A549 (cell line): ENCODE measurements at regions not wholly inside any gene's neighbourhood (a gene's known extent, or its start where the extent isn't known, plus 50 kb on each side); places are given as distances from the start of the nearest gene placed in this dataset.

ENCODE experiments used
- ATAC-seq, 2 experiments: fragments of 200-7000 bp in 1 of 2; fragments of >200 bp in 1 of 2; cut with Nextera tagmentation in 1 of 2; cut with Tn5 transposase in 1 of 2; 3 replicates each; pipeline versions ENCODE4 v1.8.0 to v1.9.1; 2018 to 2020; ENCODE audit warnings: mild to moderate bottlenecking in 1 of 2, moderate library complexity in 1 of 2
- CTCF ChIA-PET: fragments of 300-600 bp; sonication (Branson Sonifier 250); formaldehyde crosslinking; extraction: SDS; loops from one replicate; lab custom pipeline; 2021; ENCODE audit warnings: antibody characterized with exemption, inconsistent platforms; lab: Yijun Ruan, JAX
- POLR2A ChIA-PET: fragments of 350-600 bp; formaldehyde crosslinking; extraction: SDS; loops from one replicate; lab custom pipeline; 2021; ENCODE audit warnings: antibody characterized with exemption, inconsistent platforms; lab: Yijun Ruan, JAX
- DNase-seq, 2 experiments: peaks; one replicate each; pipeline versions ENCODE4 v3.0.0 to v3.0.0-alpha.2; 2011 to 2016; ENCODE audit warnings: low read depth in 1 of 2, low spot score in 1 of 2
- FAIRE-seq: peaks from 2 replicates; lab custom pipeline; 2011; peaks lifted over from hg19 to GRCh38; lab: Jason Lieb, UNC
- H3K27ac ChIP-seq, 2 experiments: fragments of >200 bp; sonication (Bioruptor Twin); formaldehyde crosslinking; 3 replicates each; pipeline ENCODE4 v1.5.1; 2016 to 2017
- H3K4me1 ChIP-seq: fragments of >200 bp; sonication (Bioruptor Twin); formaldehyde crosslinking; 3 replicates; pipeline ENCODE4 v1.6.1; 2016
- H3K4me2 ChIP-seq: fragments of >200 bp; sonication (Bioruptor Twin); formaldehyde crosslinking; 3 replicates; pipeline ENCODE4 v1.6.1; 2016
- H3K4me3 ChIP-seq: fragments of >200 bp; sonication (Bioruptor Twin); formaldehyde crosslinking; 3 replicates; pipeline ENCODE4 v1.5.1; 2016
- H3K9me3 ChIP-seq: fragments of >200 bp; sonication (Bioruptor Twin); formaldehyde crosslinking; 3 replicates; pipeline ENCODE4 v1.6.1; 2016
- ATOH8 ChIP-seq: fragments of 250-450 bp; sonication (Bioruptor Pico); IDR thresholded peaks from 2 replicates; pipeline ENCODE4 v1.5.0; 2020; ENCODE audit warnings: low read depth, mild to moderate bottlenecking, moderate library complexity
- CEBPB ChIP-seq, 2 experiments: fragments of >200 bp in 1 of 2; sonication (Bioruptor Twin) in 1 of 2; formaldehyde crosslinking in 1 of 2; IDR thresholded peaks; 2 replicates each; pipeline ENCODE4 v1.6.1; 2012 to 2016
- CHD2 ChIP-seq: fragments of 150-350 bp; IDR thresholded peaks from 2 replicates; pipeline ENCODE4 v1.6.1; 2014; ENCODE audit warnings: low read length; ENCODE audit not compliant: partially characterized antibody
- EHMT2 ChIP-seq: fragments of 200-600 bp; sonication (generic); IDR thresholded peaks from 2 replicates; pipeline ENCODE4 v1.6.1; 2016; ENCODE audit warnings: antibody characterized with exemption, low read depth, mild to moderate bottlenecking, moderate library complexity
- EP300 ChIP-seq, 2 experiments: fragments of >200 bp; sonication (Bioruptor Twin); formaldehyde crosslinking; IDR thresholded peaks; 2 replicates in 1 of 2; 3 replicates in 1 of 2; pipeline ENCODE4 v1.6.1; 2016 to 2017
- ESRRA ChIP-seq: fragments of 150-350 bp; IDR thresholded peaks from 2 replicates; pipeline ENCODE4 v1.6.1; 2014; ENCODE audit warnings: mild to moderate bottlenecking, low read length, borderline replicate concordance
- FOSB ChIP-seq: fragments of 250-450 bp; sonication (Bioruptor Pico); IDR thresholded peaks from 2 replicates; pipeline ENCODE4 v1.5.0; 2020; ENCODE audit warnings: mild to moderate bottlenecking, moderate library complexity
- FOSL2 ChIP-seq, 2 experiments: fragments of 450-650 bp in 1 of 2; fragments of >200 bp in 1 of 2; sonication (Bioruptor Twin) in 1 of 2; formaldehyde crosslinking; IDR thresholded peaks; 2 replicates each; pipeline versions ENCODE4 v1.5.0 to v1.6.1; 2016 to 2020; ENCODE audit warnings: mild to moderate bottlenecking in 1 of 2, moderate library complexity in 1 of 2
- GATA3 ChIP-seq: IDR thresholded peaks from 2 replicates; pipeline ENCODE4 v1.6.1; 2012; ENCODE audit warnings: borderline replicate concordance
- HEYL ChIP-seq: fragments of 250-450 bp; sonication (Bioruptor Pico); IDR thresholded peaks from 2 replicates; pipeline ENCODE4 v1.8.0; 2021; ENCODE audit warnings: mild to moderate bottlenecking, moderate library complexity
- HOXA7 ChIP-seq: fragments of 250-450 bp; sonication (Bioruptor Pico); IDR thresholded peaks from 2 replicates; pipeline ENCODE4 v1.5.0; 2020; ENCODE audit warnings: mild to moderate bottlenecking, moderate library complexity
- MAZ ChIP-seq: fragments of 150-350 bp; IDR thresholded peaks from 2 replicates; pipeline ENCODE4 v1.6.1; 2014; ENCODE audit warnings: antibody characterized with exemption, low read depth, low read length, borderline replicate concordance
- NPAS2 ChIP-seq: fragments of 250-450 bp; sonication (Bioruptor Pico); IDR thresholded peaks from 2 replicates; pipeline ENCODE4 v1.8.0; 2022; ENCODE audit warnings: mild to moderate bottlenecking, moderate library complexity, borderline replicate concordance
- PHF8 ChIP-seq: fragments of 200-600 bp; sonication (generic); IDR thresholded peaks from 2 replicates; pipeline ENCODE4 v1.6.1; 2016; ENCODE audit warnings: low read depth, mild to moderate bottlenecking, antibody characterized with exemption, moderate library complexity, borderline replicate concordance
- POLR2A ChIP-seq: IDR thresholded peaks from 2 replicates; pipeline ENCODE4 v1.6.1; 2012; ENCODE audit warnings: mild to moderate bottlenecking, low read length
- POLR2AphosphoS2 ChIP-seq: conservative IDR thresholded peaks from 2 replicates; pipeline ENCODE4 v1.6.1; 2012; ENCODE audit warnings: low read length, improper control_type of control experiment, inconsistent platforms
- RAD21 ChIP-seq, 2 experiments: fragments of >200 bp in 1 of 2; sonication (Bioruptor Twin) in 1 of 2; formaldehyde crosslinking in 1 of 2; IDR thresholded peaks in 1 of 2; conservative IDR thresholded peaks in 1 of 2; 2 replicates in 1 of 2; 3 replicates in 1 of 2; pipeline ENCODE4 v1.6.1; 2012 to 2018; ENCODE audit warnings: inconsistent platforms in 1 of 2
- RCOR1 ChIP-seq: fragments of 150-350 bp; IDR thresholded peaks from 2 replicates; pipeline ENCODE4 v1.6.1; 2014; ENCODE audit warnings: antibody characterized with exemption, low read length, low read depth
- REST ChIP-seq: fragments of 200-600 bp; sonication (generic); IDR thresholded peaks from 2 replicates; pipeline ENCODE4 v1.6.1; 2016; ENCODE audit warnings: antibody characterized with exemption, mild to moderate bottlenecking, moderate library complexity
- SMC3 ChIP-seq: fragments of >200 bp; sonication (Bioruptor Twin); formaldehyde crosslinking; IDR thresholded peaks from 3 replicates; pipeline ENCODE4 v1.6.1; 2018; ENCODE audit warnings: inconsistent platforms
- TP53 ChIP-seq: fragments of 250-450 bp; sonication (Bioruptor Pico); IDR thresholded peaks from 2 replicates; pipeline ENCODE4 v1.5.0; 2021; ENCODE audit warnings: mild to moderate bottlenecking, moderate library complexity
- USF2 ChIP-seq: fragments of 450-650 bp; IDR thresholded peaks from 2 replicates; pipeline ENCODE4 v1.6.1; 2014; ENCODE audit warnings: antibody characterized with exemption
- ZC3H11A ChIP-seq: fragments of 450-650 bp; IDR thresholded peaks from 2 replicates; pipeline ENCODE4 v1.6.1; 2014; ENCODE audit warnings: antibody characterized with exemption, mild to moderate bottlenecking
- ZFP36 ChIP-seq: fragments of 450-650 bp; IDR thresholded peaks from 2 replicates; pipeline ENCODE4 v1.6.1; 2014; ENCODE audit warnings: borderline replicate concordance; ENCODE audit not compliant: partially characterized antibody
- WGBS: methylation state at CpG from one replicate; pipeline ENCODE4 v1.1.6; 2017; ENCODE audit errors: missing lambda C conversion rate; 5-methylcytosine and 5-hydroxymethylcytosine counted together

DNA sequence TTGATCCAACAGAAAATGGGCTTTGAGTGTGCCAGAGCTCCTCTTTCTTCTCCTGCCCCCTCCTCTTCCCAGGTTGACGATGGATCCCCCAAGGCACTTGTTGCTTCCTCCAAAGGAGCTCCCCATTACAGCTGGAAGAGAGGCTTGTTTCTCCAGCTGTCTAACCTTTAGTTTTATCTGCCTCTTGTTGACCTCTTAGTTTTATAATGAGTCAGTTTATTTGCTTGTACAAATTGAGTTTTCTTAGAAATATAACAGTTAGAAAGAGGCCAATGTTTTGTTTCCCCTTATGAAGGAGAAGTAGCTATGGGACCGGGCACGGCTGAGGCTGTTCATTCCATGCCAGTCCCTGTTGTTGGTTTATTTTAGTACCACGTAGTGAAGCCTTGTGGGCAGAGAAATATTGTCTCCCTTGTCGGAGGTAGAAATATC, 158.2 kb downstream of the SPRY1 start (continued):
- TF ChIP-seq REST (no peak), NPAS2 (CRISPR knock-in tag) (no peak), RCOR1 (no peak), MAZ (no peak), ESRRA (no peak)

DNA sequence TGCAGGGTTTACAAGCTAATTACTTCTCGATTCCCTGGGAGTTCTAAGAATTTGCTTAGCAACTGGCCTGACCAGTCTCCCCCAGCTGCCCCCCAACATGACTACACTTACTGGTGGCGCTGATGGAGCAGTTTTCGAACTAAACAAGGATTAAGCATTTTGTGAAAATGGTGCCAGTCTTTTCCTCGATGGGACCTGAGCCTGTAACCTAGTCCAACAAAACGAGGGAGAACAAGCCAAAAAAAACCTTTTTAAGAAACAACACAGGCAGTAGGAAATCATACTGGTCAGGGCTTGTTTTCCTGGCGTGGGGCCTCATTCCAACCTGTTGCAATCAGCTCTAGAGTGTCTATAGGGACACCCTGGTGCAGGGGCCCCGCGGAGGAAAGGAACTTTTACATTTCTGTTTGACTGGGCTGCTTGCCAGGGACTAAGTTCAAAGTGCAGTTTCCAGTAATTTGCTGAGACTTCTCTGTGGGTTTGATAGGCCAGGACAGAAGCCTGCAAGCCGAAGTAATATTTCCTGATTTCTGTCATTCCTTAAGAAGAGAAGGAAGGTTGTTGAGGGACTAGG, 158.7 kb downstream of the SPRY1 start:
- peak in 1 of 2 experiments; percentile 79; a peak in 2 of 4 replicates for TF ChIP-seq CEBPB (IDR thresholded peaks at IDR 0.05)
- peak; percentile 24; the same call in 1 of the 3 replicates for TF ChIP-seq SMC3
- TF ChIP-seq HOXA7 (CRISPR knock-in tag): no peak
- peak in 1 of 2 experiments; percentile 31; a peak in 2 of 5 replicates for TF ChIP-seq RAD21 (conservative IDR thresholded peaks at IDR 0.05 in 1 of 2, IDR thresholded peaks at IDR 0.05 in 1 of 2)
- TF ChIP-seq EP300 (IDR thresholded peaks at IDR 0.05): peak in 1 of 2 experiments; percentile 48; a peak in 2 of 5 replicates
- TF ChIP-seq GATA3: 0 out of 2 replicates have a peak, but pooled peaks have one; percentile 34
- TF ChIP-seq FOSL2 (IDR thresholded peaks at IDR 0.05): no peak
- no peak for TF ChIP-seq FOSL2 (CRISPR knock-in tag; IDR thresholded peaks at IDR 0.05)
- TF ChIP-seq ATOH8 (CRISPR knock-in tag): no peak
- ChIA-PET CTCF (interaction anchor here (0.7 to 2.6 kb wide), 3 partner anchors 9 to 158 kb away, joined by 3 to 16 read pairs (median 4); no protein-coding TSS in a partner anchor), POLR2A (no interaction called here)
- peak; percentile 74 to 87; a peak in 5 of 6 replicates for ATAC-seq
- 18% methylated on average over 8 of the region's 9 CpGs for WGBS
- FAIRE-seq: no peak
- Histone ChIP-seq H3K4me3 (no peak overlapping the region), H3K27ac (peak overlapping the region; percentile 88), H3K9me3 (no peaks in the 10 kb centered on the region), H3K4me1 (peaks cover 46% of the 10 kb centered on the region), H3K4me2 (peak overlapping the region; percentile 80)
- peak; percentile 19 to 81 for DNase-seq

DNA sequence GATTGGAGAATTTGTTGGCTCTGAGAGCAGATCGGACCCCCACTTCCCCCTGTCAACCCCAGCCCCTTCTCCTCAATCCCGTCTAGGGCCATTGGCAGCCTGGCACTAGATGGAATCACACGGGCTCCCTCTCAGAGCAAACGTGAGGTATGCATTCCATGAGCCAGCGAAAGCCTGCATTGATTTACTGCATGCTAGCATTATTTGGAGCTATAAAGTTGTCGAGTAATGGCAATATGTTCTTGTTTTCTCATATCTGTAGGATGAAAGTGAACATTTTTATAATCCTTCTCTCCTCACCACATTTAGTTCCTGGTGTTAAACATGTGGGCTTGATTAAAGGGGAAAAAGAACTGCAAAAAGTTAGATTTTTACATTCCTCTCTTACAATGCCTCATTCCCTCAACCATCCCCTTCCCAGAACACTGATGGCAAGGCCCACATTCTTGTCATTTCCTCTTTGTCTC, 159.2 kb downstream of the SPRY1 start:
- peak overlapping the region; percentile 80 for H3K4me2 ChIP-seq
- WGBS: 11% methylated on average over 5 of the region's 6 CpGs
- H3K4me3 ChIP-seq: no peak overlapping the region
- ATAC-seq: peak; percentile 69 to 79; a peak in 5 of 6 replicates
- FAIRE-seq: no peak
- ChIA-PET CTCF (interaction anchor here (1.9 to 2.6 kb wide), 2 partner anchors 8 to 158 kb away, joined by 4 to 16 read pairs; no protein-coding TSS in a partner anchor), POLR2A (no interaction called here)
- H3K27ac ChIP-seq: peak overlapping the region; percentile 88
- DNase-seq: no peak
- peaks cover 49% of the 10 kb centered on the region for H3K4me1 ChIP-seq
- no peaks in the 10 kb centered on the region for H3K9me3 ChIP-seq
- TF ChIP-seq NPAS2 (CRISPR knock-in tag) (no peak), CEBPB (IDR thresholded peaks at IDR 0.05) (no peak), HEYL (CRISPR knock-in tag) (no peak), REST (no peak), PHF8 (no peak), ZFP36 (no peak), MAZ (no peak), TP53 (CRISPR knock-in tag) (no peak), CHD2 (no peak), SMC3 (no peak), POLR2AphosphoS2 (no peak), EHMT2 (no peak), USF2 (no peak), HOXA7 (CRISPR knock-in tag) (no peak), POLR2A (no peak), ZC3H11A (no peak), FOSB (CRISPR knock-in tag) (no peak)
